ENCODE measurements at regions not wholly inside any gene's neighbourhood (a gene's known extent, or its start where the extent isn't known, plus 50 kb on each side); places are given as distances from the start of the nearest gene placed in this dataset.
"Not testable (repeated sequence)": the region's sequence is repeated elsewhere in the genome, so short reads cannot be mapped to it uniquely, and the experiment has no call there.

DNA sequence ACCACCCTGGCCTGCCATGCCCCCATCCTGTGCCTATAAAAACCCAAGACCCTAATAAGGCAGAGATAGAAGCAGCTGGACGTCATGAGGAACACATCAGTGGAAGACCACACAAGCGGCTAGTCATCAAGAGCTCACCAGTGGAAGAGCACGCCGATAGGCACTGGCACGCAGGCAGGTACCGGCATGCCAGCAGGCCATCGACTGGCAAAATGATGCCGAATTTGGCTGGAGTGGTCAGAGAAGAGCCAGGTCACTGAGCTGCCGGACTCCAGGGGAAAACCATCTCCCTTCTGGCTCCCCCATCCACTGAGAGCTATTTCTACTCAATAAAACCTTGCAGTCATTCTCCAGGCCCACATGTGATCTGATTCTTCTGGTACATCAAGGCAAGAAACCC lies 227.6 kb upstream of the EXOC2 start:
- DNase-seq: no peak

DNA sequence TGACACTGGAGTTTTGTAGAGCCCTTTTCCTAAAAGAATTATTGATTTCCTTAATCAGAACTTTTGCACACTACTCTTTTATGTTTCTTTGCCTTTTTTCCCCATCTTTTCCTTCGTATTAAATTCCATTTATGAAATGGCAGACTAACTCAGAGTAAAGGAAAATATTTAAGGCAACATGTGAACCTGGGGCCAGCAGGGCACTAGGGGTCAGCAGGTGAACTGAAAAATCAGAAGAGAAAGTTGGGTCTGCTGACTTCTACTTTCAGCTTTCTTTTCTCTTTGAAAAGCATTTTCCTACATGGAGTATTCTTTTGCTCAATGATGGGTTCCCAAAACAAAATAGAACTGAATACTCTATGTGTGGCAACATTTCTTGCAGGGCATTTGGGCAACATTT lies 226.6 kb upstream of the EXOC2 start:
- no peak for DNase-seq

DNA sequence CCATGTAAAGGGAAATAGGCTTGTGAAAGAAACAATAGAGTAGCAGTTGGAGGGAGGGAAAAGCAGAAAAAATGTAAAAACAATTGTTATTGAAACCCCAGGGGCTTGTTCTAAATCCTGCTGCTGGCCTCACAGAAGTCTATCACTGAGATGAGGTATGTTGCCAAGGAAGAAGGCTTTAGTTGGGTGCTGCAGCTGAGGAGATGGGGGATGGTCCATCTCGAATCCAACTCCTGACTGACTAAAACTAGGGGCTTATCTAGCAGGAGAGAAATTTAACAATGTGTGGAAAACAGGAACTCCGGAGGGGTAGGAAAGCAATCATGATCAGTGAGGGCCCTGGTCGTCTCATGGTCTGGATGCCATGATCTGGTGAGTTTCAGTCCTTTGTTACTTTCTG lies 225.0 kb upstream of the EXOC2 start:
- no peak for DNase-seq

DNA sequence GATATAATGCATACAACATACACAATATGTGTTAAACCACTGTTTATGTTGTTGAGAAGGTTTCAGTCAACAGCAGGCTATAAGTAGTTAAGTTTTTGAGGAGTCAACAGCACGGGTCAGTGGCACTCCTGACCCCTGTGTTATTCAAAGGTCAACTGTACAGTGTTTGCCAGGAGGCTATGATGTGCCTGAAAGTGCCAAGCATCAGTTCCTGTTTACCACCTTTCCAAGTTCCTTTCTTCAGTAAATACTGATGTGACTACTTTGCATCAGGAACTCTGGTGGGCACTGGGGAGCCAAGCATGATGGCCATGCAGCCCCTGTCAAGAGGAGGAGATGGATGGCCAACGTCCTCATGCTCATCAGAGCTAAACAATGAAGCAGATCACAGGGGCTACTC lies 224.4 kb upstream of the EXOC2 start:
- no peak for DNase-seq

DNA sequence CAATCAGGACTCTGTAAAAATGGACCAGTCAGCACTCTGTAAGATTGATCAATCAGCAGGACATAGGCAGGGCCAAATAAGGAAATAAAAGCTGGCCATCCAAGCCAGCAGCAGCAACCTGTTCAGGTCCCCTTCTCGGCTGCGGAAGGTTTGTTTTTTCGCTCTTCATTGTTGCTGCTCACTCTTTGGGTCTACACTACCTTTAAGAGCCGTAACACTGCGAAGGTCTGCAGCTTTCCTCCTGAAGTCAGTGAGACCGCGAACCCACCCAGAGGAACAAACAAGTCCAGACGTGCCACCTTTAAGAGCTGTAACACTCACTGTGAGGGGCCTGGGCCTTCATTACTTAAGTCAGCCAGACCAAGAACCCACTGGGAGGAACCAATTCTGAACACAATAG lies 223.2 kb upstream of the EXOC2 start:
- DNase-seq: no peak

DNA sequence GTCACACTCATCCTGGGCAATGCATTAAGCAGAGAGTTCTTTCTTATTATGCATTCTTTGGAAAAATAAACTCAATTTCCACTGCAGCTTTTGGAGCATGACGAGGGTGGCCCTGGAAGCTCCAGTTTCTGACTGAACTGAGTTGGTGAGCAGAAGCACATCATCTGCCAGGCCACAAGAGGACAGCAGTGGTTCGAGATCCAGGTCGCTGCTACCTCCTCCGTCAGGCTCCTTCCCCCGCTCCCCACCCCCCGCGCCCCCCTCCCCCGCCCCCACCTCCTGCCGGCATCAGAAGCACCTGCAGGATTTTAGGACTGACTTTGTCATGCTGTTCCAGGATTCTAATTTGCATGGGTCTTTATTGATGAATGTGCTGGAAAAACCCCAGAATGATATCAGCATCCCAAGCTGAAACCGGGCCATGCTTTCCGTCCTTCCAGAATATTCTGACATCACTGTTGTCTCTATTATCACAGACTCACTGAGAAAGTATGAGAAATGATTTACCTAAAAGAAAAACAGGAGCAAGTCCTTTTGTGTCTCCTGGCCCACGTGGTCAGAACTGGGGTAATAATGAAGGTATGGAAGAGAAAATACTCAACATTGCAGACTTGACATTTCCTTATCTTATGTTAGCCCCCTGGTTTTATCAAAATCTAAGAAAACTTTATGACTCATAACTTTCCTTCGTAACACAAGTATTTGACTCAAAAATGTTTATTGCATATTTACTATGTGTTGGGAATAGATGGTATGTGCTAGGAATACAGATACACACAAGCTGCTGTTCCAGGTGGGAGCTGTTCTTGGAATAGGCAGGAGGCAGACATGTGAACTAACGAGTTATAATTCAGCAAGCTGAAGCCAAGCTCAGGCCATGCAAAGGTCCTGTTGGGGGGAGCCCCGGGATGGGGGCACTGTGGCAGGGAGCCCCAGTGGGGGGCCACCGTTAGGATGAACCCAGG lies 220.2 kb upstream of the EXOC2 start:
- DNase-seq: no peak

DNA sequence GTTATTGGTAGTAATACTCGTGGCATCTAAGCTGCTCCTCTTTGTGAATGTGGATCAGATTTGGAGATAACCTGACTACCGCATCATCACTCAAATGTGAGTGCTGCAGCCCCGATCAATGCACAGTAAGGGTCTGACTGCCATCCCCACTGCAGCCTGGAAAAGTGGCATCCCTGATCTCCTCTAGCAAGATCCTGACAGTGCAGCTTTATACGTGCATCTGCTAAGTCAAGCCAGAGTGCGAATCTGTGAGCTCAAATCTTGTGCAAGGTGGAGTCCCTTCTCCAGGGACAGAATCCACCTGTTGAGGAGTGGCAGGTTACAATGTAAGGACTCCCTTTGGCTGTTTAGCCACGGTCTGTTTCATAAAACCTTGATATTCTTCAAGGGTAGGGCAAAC lies 215.0 kb upstream of the EXOC2 start:
- DNase-seq: no peak

DNA sequence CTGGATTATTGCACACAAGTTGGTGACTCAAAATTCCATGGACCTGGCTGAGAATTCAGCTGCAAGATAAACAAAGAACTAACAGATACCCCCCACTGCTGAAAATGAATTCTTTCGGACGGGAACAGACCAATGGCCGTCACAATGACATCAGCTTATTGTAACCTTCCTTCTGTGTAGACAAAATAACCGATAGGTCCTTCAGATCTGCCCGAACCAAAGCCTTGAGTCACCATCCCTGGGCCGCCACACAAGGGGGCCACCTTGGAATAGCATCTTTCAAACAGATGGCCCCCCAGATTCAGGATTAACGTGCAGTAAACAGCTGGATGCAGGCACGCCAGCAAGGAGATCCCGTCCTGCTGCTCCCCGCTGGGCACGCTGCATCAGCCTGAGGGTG lies 214.0 kb upstream of the EXOC2 start:
- DNase-seq: no peak

DNA sequence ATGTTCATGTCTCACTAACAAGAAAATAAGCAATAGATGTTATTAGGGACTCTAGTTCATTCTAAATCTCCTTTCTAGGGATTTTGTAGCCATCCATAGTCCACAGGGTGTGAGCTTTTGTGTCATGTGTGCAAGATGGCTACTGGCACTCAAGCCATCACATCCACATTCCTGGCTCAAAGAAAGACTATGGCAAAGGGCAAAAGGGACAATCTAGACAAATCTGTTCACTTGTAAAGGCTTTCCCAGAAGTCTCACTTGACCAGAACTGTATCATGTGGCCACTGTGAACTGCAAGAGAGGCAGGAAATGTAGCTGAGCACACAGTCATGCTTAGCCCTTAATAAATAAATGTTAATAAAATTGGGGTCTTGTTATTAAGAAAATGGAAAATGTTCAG lies 212.6 kb upstream of the EXOC2 start:
- no peak for DNase-seq

DNA sequence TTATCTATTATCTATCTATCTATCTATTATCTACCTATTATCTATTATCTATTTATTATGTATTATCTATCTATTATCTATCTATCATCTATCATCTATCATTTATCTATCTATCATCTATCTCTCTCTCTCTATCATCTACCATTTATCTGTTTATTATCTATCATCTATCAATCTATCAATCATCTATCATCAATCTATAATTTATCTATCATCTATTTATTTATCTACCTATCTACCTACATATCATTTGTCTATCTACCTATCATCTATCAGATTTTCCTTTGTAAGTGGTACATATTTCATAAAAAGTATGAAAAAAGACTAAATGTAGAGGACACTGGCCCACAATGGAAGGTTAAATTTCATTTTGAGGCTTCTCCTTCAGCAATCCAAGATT lies 212.1 kb upstream of the EXOC2 start:
- no peak for DNase-seq

DNA sequence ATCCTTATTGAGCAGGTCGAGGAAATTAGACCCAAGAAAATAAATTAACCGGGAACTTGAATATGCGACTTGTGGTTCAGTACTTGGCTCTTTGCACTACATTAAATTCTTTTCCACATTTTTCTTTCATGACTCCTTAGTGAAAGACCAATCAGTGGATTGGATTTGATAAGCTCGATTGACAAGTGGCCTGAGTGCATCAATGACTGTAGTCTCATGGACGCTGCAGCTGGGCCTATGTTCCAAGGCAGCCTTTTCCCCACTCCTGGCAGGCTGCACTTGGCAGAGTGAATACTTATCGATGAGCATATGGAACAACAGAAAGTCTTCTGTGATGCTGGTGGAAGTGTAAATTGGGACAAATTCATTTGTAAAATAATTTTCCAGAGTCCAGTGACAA lies 210.8 kb upstream of the EXOC2 start:
- no peak for DNase-seq

DNA sequence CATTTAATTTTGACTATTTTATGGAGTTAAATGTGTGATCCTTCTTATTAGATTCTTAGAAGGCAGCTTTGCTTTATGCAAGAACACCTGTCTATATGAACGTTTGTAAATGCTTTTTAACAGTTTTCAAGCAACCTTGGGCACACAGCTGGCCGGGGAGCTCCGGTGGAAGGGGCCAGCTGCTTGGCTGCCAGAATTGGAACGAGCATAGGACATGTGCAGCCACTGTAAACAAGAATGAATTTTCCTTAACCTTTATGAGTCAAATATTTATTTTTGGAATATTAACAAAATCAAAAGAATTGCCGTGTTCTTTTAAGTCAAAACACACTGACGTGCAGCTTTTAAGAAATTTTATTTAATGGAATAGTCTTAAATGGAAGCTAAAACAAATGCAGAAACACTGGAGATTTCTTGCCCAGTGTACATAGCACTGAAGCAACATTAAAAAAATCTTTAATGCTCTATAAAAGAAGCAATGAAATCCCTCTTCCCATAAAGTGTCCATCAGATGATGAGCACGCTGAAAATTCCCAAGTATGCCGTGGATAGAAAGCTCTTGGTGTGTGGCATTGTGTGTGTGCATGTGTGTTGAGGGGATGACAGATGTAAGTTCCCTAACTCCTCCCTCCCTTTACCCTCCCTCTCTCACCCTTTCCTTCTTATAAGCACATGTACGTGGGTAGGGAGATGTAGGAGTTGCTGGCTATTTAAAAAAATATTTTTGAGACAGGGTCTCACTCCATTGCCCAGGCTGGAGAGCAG lies 208.9 kb upstream of the EXOC2 start:
- DNase-seq: no peak

DNA sequence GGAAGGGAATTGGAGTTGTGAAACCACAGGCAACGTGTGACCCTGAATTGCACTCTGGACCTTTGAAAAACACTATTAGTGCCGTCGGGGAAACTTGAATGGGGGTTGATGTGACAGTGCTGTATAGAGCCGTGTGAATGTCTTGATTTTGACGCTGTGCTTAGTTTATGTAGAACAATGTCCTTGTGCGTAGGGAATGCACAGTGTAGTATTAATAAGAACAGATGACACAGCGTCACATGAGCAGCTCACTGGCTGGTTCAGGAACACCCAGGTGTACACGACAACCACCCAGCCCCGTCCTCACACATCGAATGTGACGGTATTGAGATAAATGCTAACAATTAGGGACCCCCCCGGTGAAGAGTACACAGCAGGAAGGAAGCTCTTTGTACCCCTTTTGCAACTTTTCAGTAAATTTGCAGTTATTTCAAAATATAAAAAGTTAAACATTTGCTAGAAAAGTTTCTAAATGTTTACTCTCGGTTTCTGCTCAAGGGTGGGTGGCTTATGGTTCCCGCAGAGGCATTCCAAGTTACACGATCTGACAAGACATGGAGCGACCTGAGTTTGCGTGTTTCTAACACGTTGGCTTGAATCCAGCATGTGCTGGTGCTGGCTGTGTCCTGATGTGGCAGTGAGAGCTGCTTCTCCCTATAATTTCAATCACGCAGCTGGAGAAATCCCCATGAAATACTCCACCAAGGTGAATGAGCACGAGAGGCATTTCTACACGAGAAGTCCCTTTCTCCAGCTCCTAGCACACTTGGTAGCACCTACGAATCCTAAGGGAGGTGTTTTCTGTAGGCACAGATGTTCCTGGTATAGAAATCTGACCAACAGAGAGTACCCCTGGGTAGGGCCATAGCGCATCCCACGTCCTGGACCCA lies 208.0 kb upstream of the EXOC2 start:
- no peak for DNase-seq

DNA sequence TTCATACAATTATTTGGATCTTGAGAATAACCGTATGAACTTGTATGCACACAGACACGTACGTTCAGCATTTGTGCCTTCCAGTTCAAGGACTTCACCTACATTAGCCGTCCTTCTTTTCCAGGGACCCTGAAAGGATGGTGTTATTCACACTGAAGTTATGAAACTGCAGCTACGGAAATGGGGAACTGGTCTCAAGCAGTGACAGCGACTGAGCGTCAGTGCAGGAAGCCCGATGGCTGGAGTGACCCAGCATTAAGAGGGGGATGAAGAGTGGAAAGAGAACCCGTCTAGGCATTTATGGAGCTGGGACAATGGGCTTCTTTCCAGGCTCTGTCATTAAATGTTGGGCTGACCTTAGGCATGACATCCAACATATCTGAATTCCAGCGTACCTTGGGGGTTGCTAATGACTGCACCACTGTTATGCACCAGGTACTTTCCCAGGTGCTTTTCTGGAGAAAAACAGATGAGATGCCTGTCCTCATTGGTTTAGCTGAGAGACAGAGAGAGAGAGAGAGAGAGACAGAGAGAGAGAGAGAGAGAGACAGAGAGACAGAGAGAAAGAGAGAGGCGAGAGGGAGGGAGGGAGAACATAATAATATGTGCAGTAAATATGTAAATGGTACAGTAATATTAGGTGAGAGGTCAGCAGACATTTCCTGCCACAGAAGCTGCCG lies 204.7 kb upstream of the EXOC2 start:
- DNase-seq: no peak

DNA sequence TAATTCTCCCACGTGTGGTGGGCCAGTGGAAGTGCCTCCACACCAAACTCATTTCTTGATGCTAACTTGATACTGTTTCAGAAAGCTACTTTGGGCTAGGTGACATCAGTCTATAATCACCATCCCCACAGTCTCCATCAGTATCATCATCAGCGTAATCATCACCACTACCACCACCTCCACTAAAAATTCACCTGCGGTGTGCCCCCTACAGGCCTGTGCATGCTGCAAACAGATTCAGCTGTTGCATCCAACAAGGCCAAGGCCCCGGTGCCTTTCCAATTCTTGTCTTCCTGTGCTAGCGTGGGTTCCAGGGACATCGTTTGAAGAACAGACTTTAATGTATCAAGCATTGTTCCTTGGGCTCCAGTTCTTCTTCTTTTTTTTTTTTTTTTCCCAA lies 201.3 kb upstream of the EXOC2 start:
- DNase-seq: no peak

DNA sequence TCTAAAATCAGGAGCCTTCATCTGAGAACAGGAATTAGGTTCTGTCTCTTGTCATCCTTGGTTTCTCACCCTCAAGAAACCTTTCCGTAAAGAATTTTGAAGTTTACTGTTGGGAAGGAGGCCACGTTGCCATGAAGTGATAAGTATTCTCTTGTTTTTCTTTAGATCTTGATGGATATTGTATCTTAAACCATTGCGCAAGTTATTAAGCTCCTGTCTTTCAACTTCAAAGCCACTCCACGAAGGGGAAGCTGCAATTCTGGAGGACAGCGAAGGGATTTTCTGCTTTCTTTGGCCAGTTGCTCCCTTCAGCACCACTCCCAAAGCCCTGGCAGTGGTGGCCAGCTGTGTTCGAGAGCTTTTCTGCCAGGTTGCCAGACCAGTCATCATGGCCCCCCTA lies 198.1 kb upstream of the EXOC2 start:
- no peak for DNase-seq

DNA sequence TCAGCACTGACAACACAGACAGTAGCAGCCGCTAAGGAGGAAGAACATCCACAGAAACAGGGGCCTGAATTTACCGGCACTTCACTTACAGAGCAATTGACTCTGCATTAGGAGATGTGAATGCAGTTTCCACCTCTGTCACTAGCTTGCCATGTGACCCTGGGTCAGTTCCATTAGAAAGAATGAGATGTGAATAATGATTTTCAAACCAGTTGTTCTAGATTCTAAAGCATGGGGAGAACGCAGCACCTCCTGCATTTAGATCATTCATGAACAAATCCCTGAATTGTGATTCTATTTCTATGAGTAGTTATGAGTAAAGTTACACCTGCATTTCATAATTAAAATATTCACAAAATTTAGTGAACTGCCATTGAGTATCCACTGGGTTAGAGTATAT lies 197.3 kb upstream of the EXOC2 start:
- DNase-seq: no peak

DNA sequence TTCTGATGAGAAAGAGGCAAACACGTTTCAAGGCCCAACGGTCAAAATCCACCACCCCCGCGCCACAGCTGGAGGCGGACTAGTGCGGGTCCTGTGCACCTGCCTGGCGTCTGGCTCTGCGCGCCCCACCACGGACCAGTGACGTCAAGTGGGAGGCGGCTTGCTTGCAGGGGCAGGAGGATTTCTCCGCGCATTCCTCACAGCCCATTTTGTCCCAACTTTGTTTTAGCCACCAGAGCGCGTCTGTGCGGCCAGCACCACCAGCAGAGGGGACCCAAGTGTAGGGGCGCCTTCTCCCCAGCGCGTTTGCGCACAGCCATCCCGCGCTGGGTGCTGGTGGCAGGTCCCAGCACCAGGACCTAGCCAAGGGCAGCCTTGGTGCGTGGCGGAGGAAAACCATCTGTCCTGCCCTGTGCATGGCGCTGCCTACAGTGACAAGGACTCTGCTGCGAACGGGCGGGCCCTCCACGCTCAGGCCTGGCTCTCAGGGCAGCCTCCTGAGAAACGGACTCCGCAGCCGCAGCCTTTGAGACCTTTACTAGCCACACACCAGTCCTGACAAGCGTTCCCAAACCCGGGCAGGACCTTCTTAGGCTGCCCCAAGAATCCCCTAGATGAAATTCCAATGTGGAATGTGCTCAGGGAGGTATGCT lies 194.8 kb upstream of the EXOC2 start:
- DNase-seq: no peak

DNA sequence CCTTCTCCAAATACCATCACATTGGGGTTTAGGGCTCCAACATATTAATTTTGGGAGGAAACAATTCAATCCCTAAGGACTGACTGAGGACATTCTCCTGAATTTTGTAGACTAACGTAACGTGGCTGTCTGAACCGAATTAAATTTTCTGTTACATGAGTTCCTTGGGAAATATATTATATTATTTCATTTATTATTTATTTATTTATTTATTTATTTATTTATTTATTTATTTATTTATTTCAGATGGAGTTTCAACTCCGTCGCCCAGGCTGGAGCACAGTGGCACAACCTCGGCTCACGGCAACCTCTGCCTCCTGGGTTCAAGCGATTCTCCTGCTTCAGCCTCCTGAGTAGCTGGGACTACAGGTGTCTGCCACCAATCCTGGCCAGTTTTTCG lies 193.2 kb upstream of the EXOC2 start:
- DNase-seq: not testable (repeated sequence)

DNA sequence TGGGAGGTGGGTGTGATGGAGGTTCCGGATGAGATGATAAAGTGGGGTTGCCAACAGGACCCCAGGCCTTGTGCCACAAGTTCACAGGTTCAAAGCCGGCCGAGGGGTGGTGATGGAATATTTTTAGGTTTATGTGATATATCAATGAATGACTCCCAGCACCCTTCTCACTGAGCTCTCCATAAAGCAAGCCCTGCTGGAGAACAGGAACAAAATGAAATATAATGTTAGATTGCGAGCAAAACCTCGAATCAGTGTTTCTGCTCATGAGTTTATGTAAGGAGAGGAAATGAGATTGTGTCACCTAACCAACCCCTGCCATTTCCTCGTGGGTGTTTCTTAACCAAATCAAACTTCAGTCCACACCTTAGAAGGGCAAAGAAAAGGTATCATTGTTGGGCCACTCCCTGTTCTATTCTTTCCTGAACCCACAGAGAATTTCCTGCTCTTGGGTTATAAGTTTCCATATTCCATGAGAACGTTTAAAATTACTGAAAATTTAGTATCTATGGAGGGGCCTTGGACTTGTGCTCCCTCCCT lies 192.2 kb upstream of the EXOC2 start:
- DNase-seq: no peak

DNA sequence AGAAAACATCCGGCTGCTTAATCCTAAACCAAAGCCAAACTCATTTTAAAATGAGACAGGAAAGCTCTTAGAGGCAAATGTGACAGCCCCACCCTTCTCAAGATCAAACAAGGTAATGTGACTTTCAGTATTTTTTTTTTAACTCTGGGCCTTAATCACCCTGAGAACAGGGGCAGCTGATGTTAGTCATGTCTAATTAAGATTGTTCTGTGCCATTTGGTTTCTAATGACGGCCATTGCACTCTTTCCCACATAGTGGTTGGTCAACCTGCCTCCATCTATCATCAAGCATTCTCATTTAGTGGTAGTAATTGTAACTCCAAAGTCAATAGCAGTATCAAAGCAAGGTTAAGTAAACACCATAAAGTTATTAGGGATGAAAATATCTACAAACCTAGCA lies 191.6 kb upstream of the EXOC2 start:
- DNase-seq: no peak

DNA sequence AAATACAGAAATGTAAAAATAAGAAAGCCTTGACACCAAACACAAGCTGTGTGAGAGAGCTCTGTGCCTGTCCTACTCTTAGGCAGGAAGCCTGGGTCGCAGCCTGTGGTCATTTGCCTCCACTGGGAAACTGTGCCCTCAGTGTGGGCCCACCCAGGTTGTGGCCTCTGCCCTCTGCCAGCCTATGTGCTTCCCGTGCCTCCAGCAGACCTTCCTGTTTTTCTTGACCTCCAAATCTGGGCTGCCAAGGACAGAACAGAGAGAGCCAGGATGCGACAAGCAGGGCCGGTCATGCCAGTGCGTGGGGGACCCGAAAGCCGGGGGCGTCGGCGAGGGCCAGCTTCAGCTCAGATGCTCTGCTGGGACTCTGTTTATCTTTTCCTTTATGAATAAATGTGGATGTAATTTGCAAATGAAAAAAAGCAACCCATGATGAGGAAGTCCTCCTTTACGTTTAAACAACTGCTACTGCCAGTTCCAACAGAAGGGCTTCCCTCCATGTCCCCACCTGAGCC lies 189.2 kb upstream of the EXOC2 start:
- DNase-seq: no peak
